Ureter (tissue), 1 donor: ENCODE measurements at regions not wholly inside any gene's neighbourhood (a gene's known extent, or its start where the extent isn't known, plus 50 kb on each side); places are given as distances from the start of the nearest gene placed in this dataset.

Experiments
- DNase-seq: peaks from one replicate; pipeline ENCODE4 v3.0.0-alpha.2; 2020; ENCODE audit warnings: low spot score
- donor health status: DM: yes; HTN: yes; CAD: no.

- DNase-seq = no peak
These were observed 52.3 kb upstream of the PIP4K2A start for GRCh38 chr10:22766693-22767092.

DNA sequence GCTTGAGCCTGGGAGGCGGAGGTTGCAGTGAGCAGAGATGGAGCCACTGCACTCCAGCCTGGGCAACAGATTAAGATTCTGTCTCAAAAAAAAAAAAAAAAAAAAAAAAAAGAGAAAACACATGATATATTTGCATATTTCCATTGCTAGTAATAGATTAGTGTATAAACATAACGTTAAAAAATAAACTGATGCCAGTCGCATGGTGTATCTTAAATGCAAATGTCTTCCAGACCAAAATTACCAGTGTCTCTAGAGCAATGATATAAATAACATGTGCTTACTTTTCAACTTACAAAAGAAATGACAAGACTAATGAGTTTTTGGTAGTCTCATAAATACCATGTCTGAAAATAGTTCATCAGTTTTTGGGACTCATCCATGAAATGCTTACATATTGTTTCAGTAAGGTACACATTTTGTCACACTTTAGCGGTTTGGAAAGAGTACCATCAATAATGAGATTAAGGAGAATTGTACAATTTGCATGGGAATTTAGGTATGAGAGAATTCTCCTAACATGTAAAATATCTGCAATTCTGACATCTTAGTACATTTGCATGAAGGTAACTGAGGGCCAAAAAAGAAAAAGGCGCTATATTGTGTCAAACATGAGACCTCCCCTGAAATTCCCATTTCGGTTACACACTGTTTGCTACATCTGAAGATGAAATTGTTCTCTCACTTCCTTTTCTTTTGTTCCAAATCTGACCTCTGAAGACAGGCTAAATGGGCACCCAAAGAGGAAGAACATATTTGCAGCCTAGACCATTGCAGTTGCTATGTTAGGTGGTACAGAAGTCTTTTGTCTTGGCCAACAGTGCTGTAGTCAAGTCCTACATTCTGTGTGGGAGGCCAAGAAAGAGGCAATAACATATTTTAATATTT lies 51.5 kb upstream of the PIP4K2A start:
- no peak for DNase-seq

DNA sequence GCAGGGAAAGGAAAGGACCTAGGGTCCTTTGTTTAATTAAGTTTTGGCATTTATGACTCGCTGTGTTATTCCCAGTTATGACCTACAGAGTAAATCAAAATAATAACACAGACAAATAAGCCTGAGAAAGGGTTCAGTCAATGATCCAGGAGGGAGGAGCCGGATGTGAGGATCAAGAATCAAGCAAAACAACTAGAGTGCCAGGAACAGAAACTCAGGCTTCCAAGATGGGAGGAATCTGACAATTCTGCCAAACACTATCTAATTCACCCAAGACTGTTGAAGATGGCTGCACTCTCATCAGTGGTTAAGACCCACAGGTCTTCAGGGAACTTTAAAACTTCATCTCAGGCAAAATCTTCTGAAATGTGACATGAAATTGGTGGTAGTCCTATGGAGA lies 50.3 kb upstream of the PIP4K2A start:
- no peak for DNase-seq
